ENCODE measurements at regions not wholly inside any gene's neighbourhood (a gene's known extent, or its start where the extent isn't known, plus 50 kb on each side); places are given as distances from the start of the nearest gene placed in this dataset. TPM values are rescaled to one million over a fixed set of nuclear protein-coding genes. Genes with fewer than 3 reads are reported as not detected.

DNA sequence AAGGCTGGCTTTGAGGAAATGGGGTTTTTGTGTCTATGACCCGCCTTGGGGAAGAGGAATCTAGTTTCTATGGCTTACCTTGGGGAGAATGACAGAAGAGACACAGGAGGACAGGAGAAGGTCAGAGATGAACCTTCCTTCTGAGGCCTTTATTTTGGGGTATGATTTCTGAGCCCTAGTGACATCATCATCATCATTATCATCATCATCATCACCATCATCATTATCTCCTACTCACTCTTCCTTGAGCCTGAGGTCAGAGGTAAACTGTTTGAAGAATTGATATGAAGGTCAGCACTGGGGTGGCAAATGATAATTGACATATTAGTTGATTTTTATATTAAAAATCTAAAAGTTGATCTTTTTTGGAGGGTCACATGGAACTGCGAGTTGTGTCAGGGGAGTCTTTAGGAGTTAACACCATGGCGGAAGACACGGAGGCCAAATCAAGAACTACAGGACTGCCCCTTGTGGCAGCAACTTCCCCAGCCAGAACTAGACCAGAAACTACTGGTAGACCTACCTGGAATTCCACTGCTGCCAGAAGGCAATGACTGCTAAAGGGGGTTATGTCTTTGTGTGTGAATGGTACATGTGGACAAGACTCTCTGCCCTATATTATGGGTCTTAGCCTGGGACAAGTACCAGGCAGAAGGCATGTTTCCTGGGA is 49.8 kb upstream of the WLS start:
- H3K36me3 ChIP-seq (ENCODE audit: control insufficient read depth in 4 of 4, insufficient read depth in 4 of 4, low read length in 4 of 4), result no peaks in the 10 kb centered on the region
- H3K9ac ChIP-seq (ENCODE audit: insufficient read depth in 1 of 2, low read length in 2 of 2), result no peak overlapping the region
- ATAC-seq (ENCODE audit: insufficient read depth, low FRiP score) (no peak), DNase-seq (no peak)
- TF ChIP-seq CTCF (IDR thresholded peaks at IDR 0.05; ENCODE audit: control extremely low read depth, extremely low read depth), result no peak
- H3K4me1 ChIP-seq (ENCODE audit: control insufficient read depth in 5 of 5, insufficient read depth in 5 of 5, low read length in 5 of 5), result no peaks in the 10 kb centered on the region
- 72 to 86% methylated on average over 4 of the region's 4 CpGs for WGBS, 2 donors
- H3K4me3 ChIP-seq, result no peak overlapping the region
- no peaks in the 10 kb centered on the region for H3K27me3 ChIP-seq (ENCODE audit: control insufficient read depth in 3 of 3, insufficient read depth in 3 of 3, low read length in 2 of 3)
- no peaks in the 10 kb centered on the region for H3K9me3 ChIP-seq (ENCODE audit: control insufficient read depth in 4 of 4, insufficient read depth in 3 of 4, low read length in 3 of 4)
- H3K27ac ChIP-seq (ENCODE audit: low read depth in 1 of 2, low read length in 1 of 2), result no peak overlapping the region

Small RNA genes lying in the stretch of these regions (small RNA-seq; reads per million reads assigned to genes)
- not detected for gene COX6B1P7 (ENCODE audit: low replicate concordance)

Data from lung (tissue), 12 donors.